Endodermal cell (in vitro differentiated cells): ENCODE measurements at regions not wholly inside any gene's neighbourhood (a gene's known extent, or its start where the extent isn't known, plus 50 kb on each side); places are given as distances from the start of the nearest gene placed in this dataset.

Experiments
- DNase-seq: peaks from one replicate; pipeline ENCODE4 v3.0.0-alpha.2; 2017
- H3K27ac ChIP-seq: 2 replicates; pipeline ENCODE4 v1.5.1; 2013; ENCODE audit warnings: mild to moderate bottlenecking, low read depth, low read length, moderate library complexity
- H3K27me3 ChIP-seq: 2 replicates; pipeline ENCODE4 v1.6.1; 2013; ENCODE audit warnings: mild to moderate bottlenecking, low read length, moderate library complexity; ENCODE audit not compliant: insufficient read depth, control insufficient read depth, poor library complexity, severe bottlenecking
- H3K36me3 ChIP-seq: 2 replicates; pipeline ENCODE4 v1.7.0; 2013; ENCODE audit warnings: mild to moderate bottlenecking, low read length, moderate library complexity; ENCODE audit not compliant: control insufficient read depth, insufficient read depth
- H3K4me1 ChIP-seq: one replicate; pipeline ENCODE4 v1.7.0; 2013; ENCODE audit warnings: low read length; ENCODE audit not compliant: control insufficient read depth, insufficient read depth
- H3K4me3 ChIP-seq: 2 replicates; pipeline ENCODE4 v1.5.1; 2013; ENCODE audit warnings: mild to moderate bottlenecking, low read length, moderate library complexity
- H3K9ac ChIP-seq: 2 replicates; pipeline ENCODE4 v1.6.1; 2013; ENCODE audit warnings: mild to moderate bottlenecking, low read length, moderate library complexity; ENCODE audit not compliant: poor library complexity, severe bottlenecking; ENCODE audit errors: extremely low read depth
- H3K9me3 ChIP-seq: 2 replicates; pipeline ENCODE4 v1.6.1; 2013; ENCODE audit warnings: mild to moderate bottlenecking, low read length, moderate library complexity; ENCODE audit not compliant: control insufficient read depth
- H3K27ac Mint-ChIP-seq: 2 replicates; pipeline ENCODE4 v1.8.0; 2020; ENCODE audit warnings: mixed read lengths
- H3K27me3 Mint-ChIP-seq: 2 replicates; pipeline ENCODE4 v1.8.0; 2021; ENCODE audit warnings: mild to moderate bottlenecking, mixed read lengths; ENCODE audit not compliant: insufficient read depth
- H3K36me3 Mint-ChIP-seq: 2 replicates; pipeline ENCODE4 v1.8.0; 2020; ENCODE audit warnings: low read depth, mixed read lengths
- H3K4me1 Mint-ChIP-seq: 2 replicates; pipeline ENCODE4 v1.8.0; 2020; ENCODE audit warnings: mixed read lengths
- H3K4me3 Mint-ChIP-seq: 2 replicates; pipeline ENCODE4 v1.8.0; 2020; ENCODE audit warnings: mild to moderate bottlenecking, moderate library complexity, mixed read lengths
- H3K9me3 Mint-ChIP-seq: 2 replicates; pipeline ENCODE4 v1.8.0; 2020; ENCODE audit warnings: mild to moderate bottlenecking, mixed read lengths
- WGBS, 2 experiments: methylation state at CpG; one replicate each; pipeline versions ENCODE4 v1.1.5 to v1.1.7; 2013; ENCODE audit warnings: missing lambda C conversion rate in 2 of 2, mixed read lengths in 1 of 2; ENCODE audit not compliant: insufficient coverage in 1 of 2, insufficient read length in 1 of 2; 5-methylcytosine and 5-hydroxymethylcytosine counted together
- TF ChIP-seq, protein P1 (sequence below): fragments of 200-600 bp; sonication (generic); conservative IDR thresholded peaks from 2 replicates; pipeline ENCODE4 v1.5.0; 2021; ENCODE audit warnings: antibody characterized with exemption, mild to moderate bottlenecking

DNA sequence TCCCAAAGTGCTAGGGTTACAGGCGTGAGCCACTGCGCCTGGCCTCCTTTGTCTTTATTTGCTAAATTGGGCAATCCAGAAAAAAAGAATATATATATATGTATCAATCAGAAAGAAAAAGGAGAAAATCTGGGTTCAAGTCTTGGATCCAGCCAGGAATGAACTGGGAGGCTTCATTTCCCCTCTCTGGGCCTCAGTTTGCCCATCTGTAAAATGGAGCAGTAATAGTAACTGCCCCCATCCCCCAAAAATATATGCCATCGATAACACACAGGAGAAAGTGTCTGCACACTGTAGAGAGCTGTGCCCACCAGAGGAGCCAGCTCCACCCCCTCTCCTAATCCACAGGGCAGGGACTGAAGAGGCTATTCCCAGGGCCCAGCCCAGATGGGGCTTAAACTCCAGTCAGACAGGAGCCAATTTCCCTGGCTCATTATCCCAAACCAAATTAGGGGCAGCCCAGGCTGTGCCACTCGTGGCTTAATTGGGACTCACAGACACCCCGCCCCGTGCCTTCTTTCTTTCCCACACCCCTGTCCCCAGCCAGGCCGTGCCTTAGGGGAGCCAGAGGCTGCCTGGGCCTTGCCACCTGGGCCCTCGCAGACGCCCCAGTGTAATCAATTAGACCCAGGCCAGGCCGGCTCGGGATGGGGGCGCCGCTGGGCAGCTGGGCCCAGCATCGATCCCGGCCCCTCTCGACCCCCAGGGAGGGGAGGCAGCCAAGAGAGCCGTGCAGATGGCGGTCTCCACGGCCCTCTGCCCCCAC lies 171.5 kb downstream of the MN1 start:
- TF ChIP-seq, protein P1, sequence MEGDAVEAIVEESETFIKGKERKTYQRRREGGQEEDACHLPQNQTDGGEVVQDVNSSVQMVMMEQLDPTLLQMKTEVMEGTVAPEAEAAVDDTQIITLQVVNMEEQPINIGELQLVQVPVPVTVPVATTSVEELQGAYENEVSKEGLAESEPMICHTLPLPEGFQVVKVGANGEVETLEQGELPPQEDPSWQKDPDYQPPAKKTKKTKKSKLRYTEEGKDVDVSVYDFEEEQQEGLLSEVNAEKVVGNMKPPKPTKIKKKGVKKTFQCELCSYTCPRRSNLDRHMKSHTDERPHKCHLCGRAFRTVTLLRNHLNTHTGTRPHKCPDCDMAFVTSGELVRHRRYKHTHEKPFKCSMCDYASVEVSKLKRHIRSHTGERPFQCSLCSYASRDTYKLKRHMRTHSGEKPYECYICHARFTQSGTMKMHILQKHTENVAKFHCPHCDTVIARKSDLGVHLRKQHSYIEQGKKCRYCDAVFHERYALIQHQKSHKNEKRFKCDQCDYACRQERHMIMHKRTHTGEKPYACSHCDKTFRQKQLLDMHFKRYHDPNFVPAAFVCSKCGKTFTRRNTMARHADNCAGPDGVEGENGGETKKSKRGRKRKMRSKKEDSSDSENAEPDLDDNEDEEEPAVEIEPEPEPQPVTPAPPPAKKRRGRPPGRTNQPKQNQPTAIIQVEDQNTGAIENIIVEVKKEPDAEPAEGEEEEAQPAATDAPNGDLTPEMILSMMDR = no peak
- peaks cover 1% of the 10 kb centered on the region for H3K9me3 Mint-ChIP-seq
- no peak overlapping the region for H3K27ac Mint-ChIP-seq
- H3K27ac ChIP-seq = peak overlapping the region; percentile 66
- no peaks in the 10 kb centered on the region for H3K36me3 Mint-ChIP-seq
- no peaks in the 10 kb centered on the region for H3K36me3 ChIP-seq
- peaks cover 12% of the 10 kb centered on the region for H3K4me1 Mint-ChIP-seq
- H3K4me3 Mint-ChIP-seq = no peak overlapping the region
- peaks cover 10% of the 10 kb centered on the region for H3K4me1 ChIP-seq
- H3K9ac ChIP-seq = no peak overlapping the region
- peaks cover 2% of the 10 kb centered on the region for H3K27me3 Mint-ChIP-seq
- no peak for DNase-seq
- 20 to 78% methylated on average over 2 to 19 of the region's 19 CpGs for WGBS, 2 experiments
- H3K9me3 ChIP-seq = no peaks in the 10 kb centered on the region
- H3K27me3 ChIP-seq = no peaks in the 10 kb centered on the region
- no peak overlapping the region for H3K4me3 ChIP-seq

DNA sequence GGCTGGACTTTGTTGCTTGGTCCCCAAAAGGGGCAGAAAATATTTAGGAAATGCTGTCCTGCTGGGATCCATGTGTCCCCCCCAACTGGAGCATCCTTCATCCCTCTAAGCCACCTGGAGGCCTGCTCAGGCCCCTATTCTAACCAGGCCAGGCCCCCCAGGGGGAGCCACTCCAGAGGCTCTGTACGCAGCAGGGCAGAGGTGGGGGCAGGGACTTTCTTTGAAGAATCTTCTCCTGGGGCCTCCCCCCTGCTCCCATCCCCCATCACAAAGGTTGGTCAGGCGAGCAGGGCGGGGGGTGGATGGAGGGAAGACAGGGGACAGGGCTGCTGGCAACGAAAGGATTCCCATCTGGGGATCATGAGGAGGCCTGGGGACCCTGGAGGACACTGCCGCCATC lies 170.8 kb downstream of the MN1 start:
- TF ChIP-seq, protein P1 = no peak
- no peak overlapping the region for H3K27ac Mint-ChIP-seq
- no peak overlapping the region for H3K4me3 Mint-ChIP-seq
- Histone ChIP-seq H3K36me3 (no peaks in the 10 kb centered on the region), H3K9ac (no peak overlapping the region), H3K4me1 (peaks cover 10% of the 10 kb centered on the region), H3K9me3 (no peaks in the 10 kb centered on the region), H3K27me3 (no peaks in the 10 kb centered on the region), H3K27ac (peak overlapping the region; percentile 66), H3K4me3 (no peak overlapping the region)
- no peaks in the 10 kb centered on the region for H3K36me3 Mint-ChIP-seq
- H3K4me1 Mint-ChIP-seq = peaks cover 12% of the 10 kb centered on the region
- H3K27me3 Mint-ChIP-seq = peaks cover 2% of the 10 kb centered on the region
- peaks cover 1% of the 10 kb centered on the region for H3K9me3 Mint-ChIP-seq
- 100% methylated on average over 1 of the region's 5 CpGs; no CpG with 5 or more reads in 1 of the 2 experiments for WGBS, 2 experiments
- peak; percentile 73 for DNase-seq

- TF ChIP-seq, protein P1 = no peak
- H3K27ac Mint-ChIP-seq = no peak overlapping the region
- Histone ChIP-seq H3K4me1 (peaks cover 10% of the 10 kb centered on the region), H3K4me3 (no peak overlapping the region), H3K27ac (no peak overlapping the region), H3K27me3 (no peaks in the 10 kb centered on the region), H3K9me3 (no peaks in the 10 kb centered on the region), H3K9ac (no peak overlapping the region), H3K36me3 (no peaks in the 10 kb centered on the region)
- H3K27me3 Mint-ChIP-seq = peaks cover 6% of the 10 kb centered on the region
- no peak overlapping the region for H3K4me3 Mint-ChIP-seq
- no peaks in the 10 kb centered on the region for H3K36me3 Mint-ChIP-seq
- no peak for DNase-seq
- peaks cover 1% of the 10 kb centered on the region for H3K9me3 Mint-ChIP-seq
- WGBS, 2 experiments = 93 to 100% methylated on average over 1 of the region's 1 CpG
- peaks cover 12% of the 10 kb centered on the region for H3K4me1 Mint-ChIP-seq
These were observed 169.9 kb downstream of the MN1 start for GRCh38 chr22:27631641-27632040.
